IPS DF 6.9 (cell line): ENCODE measurements at regions not wholly inside any gene's neighbourhood (a gene's known extent, or its start where the extent isn't known, plus 50 kb on each side); places are given as distances from the start of the nearest gene placed in this dataset.

Source experiments
- DNase-seq: peaks from one replicate; pipeline ENCODE4 v3.0.0-alpha.2; 2013; ENCODE audit warnings: low read depth, low spot score
- H3K27ac ChIP-seq: one replicate; pipeline ENCODE4 v1.5.1; 2013; ENCODE audit warnings: low read length, control low read depth
- H3K27me3 ChIP-seq: 2 replicates; pipeline ENCODE4 v1.6.1; 2013; ENCODE audit warnings: mild to moderate bottlenecking, low read length; ENCODE audit not compliant: control insufficient read depth, insufficient read depth
- H3K36me3 ChIP-seq: 2 replicates; pipeline ENCODE4 v1.6.1; 2013; ENCODE audit warnings: low read length; ENCODE audit not compliant: control insufficient read depth, insufficient read depth
- H3K4me1 ChIP-seq: 2 replicates; pipeline ENCODE4 v1.6.1; 2013; ENCODE audit warnings: low read length; ENCODE audit not compliant: control insufficient read depth, insufficient read depth
- H3K4me3 ChIP-seq: 2 replicates; pipeline ENCODE4 v1.5.1; 2013; ENCODE audit warnings: mild to moderate bottlenecking, low read length
- H3K9me3 ChIP-seq: 2 replicates; pipeline ENCODE4 v1.6.1; 2013; ENCODE audit warnings: low read length, inconsistent platforms; ENCODE audit not compliant: control insufficient read depth, insufficient read depth
- WGBS: extraction: QIAGEN DNeasy Blood & Tissue Kit; methylation state at CpG from one replicate; pipeline ENCODE4 v1.1.7; 2013; ENCODE audit warnings: mixed read lengths, missing lambda C conversion rate; ENCODE audit not compliant: insufficient read length, insufficient coverage; 5-methylcytosine and 5-hydroxymethylcytosine counted together

DNA sequence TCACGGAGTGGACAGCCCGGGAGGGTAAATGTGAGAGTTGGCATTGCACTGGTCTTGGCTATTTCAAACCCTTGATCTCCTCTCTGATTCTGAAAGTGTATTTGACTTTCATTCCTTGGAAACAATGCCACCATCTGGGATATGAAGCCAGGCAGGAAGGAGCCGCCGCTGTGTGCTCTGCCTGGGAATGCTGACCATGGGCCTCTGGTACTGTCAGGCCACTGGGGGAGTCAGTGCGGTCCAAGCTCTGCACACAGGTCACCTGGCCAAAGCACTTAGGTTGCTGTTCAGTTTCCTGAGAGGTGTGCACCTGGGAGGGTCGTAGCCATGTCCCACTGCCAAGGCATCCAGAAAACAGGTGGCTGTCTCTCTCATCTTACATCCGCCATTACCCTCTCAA, 68.5 kb upstream of the SHH start:
- Histone ChIP-seq H3K4me1 (no peaks in the 10 kb centered on the region), H3K4me3 (no peak overlapping the region), H3K27me3 (no peaks in the 10 kb centered on the region), H3K9me3 (peaks cover 22% of the 10 kb centered on the region), H3K36me3 (no peaks in the 10 kb centered on the region), H3K27ac (no peak overlapping the region)
- no CpG with 5 or more reads among the region's 7 CpGs for WGBS
- DNase-seq = no peak

DNA sequence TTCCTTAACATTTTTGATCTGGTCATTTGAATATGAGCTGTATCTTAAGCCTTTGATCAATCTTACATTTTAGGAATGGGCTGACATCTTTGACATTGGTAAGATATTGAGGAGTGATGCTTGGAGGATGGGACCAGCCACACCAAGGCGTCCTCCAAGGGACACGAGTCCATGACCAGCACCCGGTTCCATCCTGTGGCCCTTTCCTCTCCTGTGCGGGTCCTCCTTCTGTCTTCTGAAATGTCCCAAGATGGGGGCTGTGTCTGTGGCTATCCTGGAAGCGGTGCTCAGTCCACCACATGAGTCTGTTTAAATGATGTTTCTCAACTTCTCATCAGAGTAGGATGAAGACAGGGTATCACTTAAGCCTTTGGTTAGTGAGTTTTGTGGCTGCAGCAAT, 67.3 kb upstream of the SHH start:
- Histone ChIP-seq H3K36me3 (no peaks in the 10 kb centered on the region), H3K27me3 (no peaks in the 10 kb centered on the region), H3K27ac (no peak overlapping the region), H3K4me3 (no peak overlapping the region), H3K4me1 (no peaks in the 10 kb centered on the region), H3K9me3 (peaks cover 16% of the 10 kb centered on the region)
- no CpG with 5 or more reads among the region's 5 CpGs for whole genome bisulfite sequencing
- no peak for DNase-seq

DNA sequence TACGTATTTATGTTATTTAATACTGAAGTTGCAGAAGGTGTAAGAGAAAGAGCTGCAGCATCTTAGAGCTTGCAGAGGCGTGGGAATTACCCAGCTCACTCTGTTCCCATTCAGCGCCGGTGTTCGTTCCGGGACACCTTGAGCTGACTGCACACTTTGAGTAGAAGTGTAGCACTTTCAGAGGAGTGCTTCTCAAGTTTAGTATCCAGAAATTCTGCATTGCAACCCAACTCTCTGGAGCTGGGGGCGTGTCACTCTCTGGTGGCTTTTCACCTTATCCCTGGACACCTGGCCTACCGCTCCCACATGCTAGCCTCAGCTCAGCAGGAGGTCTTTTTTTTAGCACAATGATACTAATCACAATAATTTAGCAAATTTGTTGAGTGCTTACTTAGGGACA, 66.4 kb upstream of the SHH start:
- DNase-seq = no peak
- Histone ChIP-seq H3K27ac (no peak overlapping the region), H3K36me3 (no peaks in the 10 kb centered on the region), H3K4me1 (no peaks in the 10 kb centered on the region), H3K4me3 (no peak overlapping the region), H3K9me3 (peaks cover 12% of the 10 kb centered on the region), H3K27me3 (no peaks in the 10 kb centered on the region)
- WGBS = no CpG with 5 or more reads among the region's 8 CpGs

DNA sequence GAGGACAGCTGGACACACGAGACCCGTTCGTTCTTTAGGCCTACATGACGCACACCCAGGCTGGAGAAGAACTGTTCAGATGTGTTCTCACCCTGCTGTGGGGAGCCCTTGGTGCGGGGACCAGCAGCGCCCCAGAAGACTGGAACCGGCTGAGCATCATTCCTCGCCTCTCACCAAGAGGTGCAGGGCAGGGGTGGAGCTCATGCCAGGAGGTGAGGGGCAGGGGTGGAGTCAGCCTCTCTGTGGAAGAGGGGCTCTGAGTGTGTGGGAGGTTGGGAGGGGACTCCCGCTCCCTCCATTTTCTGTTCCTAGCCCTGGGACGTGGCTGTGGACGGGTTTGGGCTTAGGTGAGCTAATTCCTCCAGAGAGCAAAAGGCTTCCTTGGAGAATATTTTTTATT, 66.0 kb upstream of the SHH start:
- no CpG with 5 or more reads among the region's 11 CpGs for WGBS

DNA sequence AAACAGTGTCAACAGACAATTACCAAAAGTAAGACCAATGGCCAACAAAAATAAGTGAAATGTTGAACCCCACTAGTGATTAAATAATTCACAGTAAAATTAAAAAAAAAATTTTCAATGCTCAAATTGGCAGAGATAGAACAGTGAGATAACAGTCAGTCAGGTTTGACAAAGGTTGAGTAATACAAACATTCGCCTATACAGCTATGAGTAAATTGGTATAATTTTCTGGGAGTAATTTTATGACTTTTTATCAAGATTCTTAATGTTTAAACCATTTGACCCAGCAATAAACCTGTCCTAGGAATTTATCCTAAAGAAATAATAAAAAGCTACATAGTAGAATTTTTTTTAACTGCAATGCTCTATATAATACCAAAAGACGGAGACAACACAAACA, 64.9 kb upstream of the SHH start:
- no peaks in the 10 kb centered on the region for H3K27me3 ChIP-seq
- no peak overlapping the region for H3K4me3 ChIP-seq
- no CpG with 5 or more reads among the region's 2 CpGs for whole genome bisulfite sequencing
- no peaks in the 10 kb centered on the region for H3K36me3 ChIP-seq
- H3K4me1 ChIP-seq = no peaks in the 10 kb centered on the region
- DNase-seq = no peak
- H3K9me3 ChIP-seq = peaks cover 13% of the 10 kb centered on the region
- H3K27ac ChIP-seq = no peak overlapping the region

More for the DNA sequence above, 66.0 kb upstream of the SHH start:
- Histone ChIP-seq H3K9me3 (peaks cover 12% of the 10 kb centered on the region), H3K4me3 (no peak overlapping the region), H3K27me3 (no peaks in the 10 kb centered on the region), H3K27ac (no peak overlapping the region), H3K4me1 (no peaks in the 10 kb centered on the region), H3K36me3 (no peaks in the 10 kb centered on the region)
- DNase-seq = no peak

DNA sequence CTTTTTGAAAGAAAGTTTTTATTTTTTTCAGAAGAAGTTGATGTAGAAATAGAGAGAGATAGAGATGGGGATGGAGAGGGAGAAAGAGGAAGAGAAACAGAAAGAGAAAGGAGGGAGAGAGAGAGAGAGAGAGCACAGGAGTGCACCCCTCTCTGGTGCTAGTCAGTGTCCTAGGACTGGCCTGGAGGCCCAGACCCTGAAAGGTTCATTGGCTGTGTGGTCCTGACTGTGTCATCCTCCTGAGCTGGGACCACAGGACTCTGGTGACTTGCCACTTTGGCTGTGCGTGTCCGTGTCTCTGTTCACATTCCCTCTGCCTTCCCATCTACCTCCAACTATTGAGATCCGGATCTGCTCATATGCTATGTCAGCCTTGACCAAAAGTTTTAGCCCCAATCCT, 62.1 kb upstream of the SHH start:
- Histone ChIP-seq H3K4me3 (no peak overlapping the region), H3K9me3 (peaks cover 18% of the 10 kb centered on the region), H3K4me1 (no peaks in the 10 kb centered on the region), H3K27ac (no peak overlapping the region), H3K36me3 (no peaks in the 10 kb centered on the region), H3K27me3 (no peaks in the 10 kb centered on the region)
- no CpG with 5 or more reads among the region's 3 CpGs for WGBS
- DNase-seq = no peak

DNA sequence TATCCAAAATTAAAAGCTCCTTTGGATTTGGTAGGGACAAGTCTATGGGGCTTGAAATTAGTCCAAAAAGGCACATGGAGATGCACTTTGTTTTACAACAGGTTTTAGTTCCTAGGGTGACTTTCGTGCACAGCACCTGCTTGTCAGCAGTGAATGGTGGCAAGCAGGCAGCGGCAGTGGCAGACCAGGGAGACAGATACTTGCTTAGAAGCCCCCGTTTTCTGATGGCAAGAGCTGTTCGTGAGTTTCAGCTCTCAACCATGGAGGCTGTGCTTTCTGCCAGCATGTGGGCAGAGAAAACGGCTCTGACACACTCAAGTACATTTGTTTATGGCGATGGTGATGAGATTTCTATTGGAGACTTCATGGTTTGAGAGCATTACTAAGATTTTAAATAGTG, 61.7 kb upstream of the SHH start:
- H3K36me3 ChIP-seq = no peaks in the 10 kb centered on the region
- no peaks in the 10 kb centered on the region for H3K27me3 ChIP-seq
- WGBS = no CpG with 5 or more reads among the region's 6 CpGs
- H3K27ac ChIP-seq = no peak overlapping the region
- no peaks in the 10 kb centered on the region for H3K4me1 ChIP-seq
- H3K4me3 ChIP-seq = no peak overlapping the region
- DNase-seq = no peak
- peaks cover 18% of the 10 kb centered on the region for H3K9me3 ChIP-seq

DNA sequence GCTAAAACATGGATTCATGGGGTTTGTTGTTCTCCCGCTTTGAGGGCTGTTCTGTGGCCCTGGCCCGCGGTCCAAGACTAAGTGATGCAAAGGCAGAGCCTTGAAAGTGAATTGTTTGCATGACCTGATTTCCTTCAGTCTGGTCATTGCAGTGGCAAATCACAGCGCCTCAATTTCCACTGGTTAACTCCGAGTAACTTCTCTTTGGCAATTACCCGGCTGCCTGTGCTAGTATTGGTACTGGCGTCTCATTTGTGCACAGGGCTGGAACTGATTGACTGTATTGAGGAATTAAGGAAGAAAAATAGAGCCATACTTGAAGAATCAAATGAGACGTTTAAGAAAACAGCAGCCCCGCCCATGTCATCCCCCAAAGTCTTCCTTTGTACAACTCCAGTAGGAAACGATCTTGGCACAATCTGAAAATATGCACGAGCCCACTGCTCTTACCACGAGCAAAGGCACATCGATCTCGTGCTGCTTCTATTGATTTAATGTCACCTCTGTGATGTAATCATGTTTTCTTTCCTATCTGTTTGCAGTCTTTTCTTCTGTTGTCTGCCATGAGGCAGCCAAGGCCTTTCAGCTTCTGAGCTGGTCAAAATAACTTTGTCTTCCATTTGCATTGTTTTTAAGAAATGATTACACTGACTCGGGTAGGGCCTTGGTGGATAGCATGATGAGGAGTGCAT, 60.6 kb upstream of the SHH start:
- Histone ChIP-seq H3K9me3 (peaks cover 14% of the 10 kb centered on the region), H3K4me3 (no peak overlapping the region), H3K36me3 (no peaks in the 10 kb centered on the region), H3K4me1 (no peaks in the 10 kb centered on the region), H3K27me3 (no peaks in the 10 kb centered on the region), H3K27ac (no peak overlapping the region)
- WGBS = no CpG with 5 or more reads among the region's 15 CpGs
- DNase-seq = no peak

DNA sequence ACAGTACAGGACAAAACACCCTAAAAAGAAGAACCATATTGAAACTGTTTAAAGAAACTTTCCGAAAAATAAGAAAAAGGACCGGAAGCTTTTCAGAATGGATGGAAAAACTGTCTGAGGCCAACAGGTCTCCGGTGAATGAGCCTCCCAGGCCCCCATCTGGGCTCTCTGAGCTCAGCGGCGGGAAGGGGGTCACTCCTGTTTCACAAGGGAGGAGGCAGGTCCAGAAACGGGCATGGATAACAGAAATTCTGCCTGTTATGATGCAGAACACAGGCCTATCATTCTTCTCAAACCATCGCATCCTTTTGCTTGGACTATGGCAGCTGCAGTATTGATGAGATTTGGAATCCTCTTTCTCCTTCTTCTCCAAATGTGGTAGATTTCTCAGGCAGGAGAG, 58.9 kb upstream of the SHH start:
- Histone ChIP-seq H3K9me3 (peaks cover 14% of the 10 kb centered on the region), H3K36me3 (no peaks in the 10 kb centered on the region), H3K4me3 (no peak overlapping the region), H3K27ac (no peak overlapping the region), H3K27me3 (no peaks in the 10 kb centered on the region), H3K4me1 (no peaks in the 10 kb centered on the region)
- no CpG with 5 or more reads among the region's 7 CpGs for WGBS
- no peak for DNase-seq

DNA sequence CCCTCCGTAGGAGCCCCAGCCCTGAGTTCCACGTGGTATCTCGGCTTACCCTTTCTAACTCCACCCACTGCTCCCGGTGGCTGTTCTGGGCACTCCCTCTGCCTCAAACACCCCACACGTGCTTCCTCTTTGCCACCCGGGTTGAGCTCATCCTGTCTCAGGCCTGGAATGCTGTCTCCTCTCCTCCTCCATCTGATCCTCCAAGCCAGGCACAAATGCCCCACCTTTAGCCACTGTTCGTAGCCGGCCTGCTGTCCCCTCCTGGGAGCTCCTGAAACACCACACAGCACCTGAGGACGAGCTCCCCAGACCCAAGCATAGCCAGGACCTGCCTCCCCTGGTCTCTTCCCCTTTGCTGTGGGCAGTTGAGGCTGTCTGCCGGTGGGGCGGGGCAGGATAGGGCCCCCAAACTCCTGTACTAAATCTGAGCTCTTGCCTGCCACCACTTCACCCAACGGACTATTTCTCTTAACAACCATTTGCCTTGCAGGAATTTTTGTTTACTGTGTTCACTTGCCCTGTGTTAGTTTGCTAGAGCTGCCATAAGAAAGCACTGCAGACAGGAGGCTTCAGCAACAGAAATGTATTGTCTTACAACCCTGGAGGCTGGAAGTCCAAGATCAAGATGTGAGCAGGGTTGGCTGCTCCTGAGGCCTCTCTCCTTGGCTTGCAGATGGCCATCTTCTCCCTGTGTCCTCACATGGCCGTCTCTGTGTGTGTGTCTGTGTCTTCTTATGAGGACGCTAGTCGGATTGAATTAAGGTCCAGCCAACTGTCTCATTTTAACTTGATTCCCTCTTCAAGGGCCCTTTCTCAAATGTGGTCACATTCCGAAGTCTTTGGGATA, 58.3 kb upstream of the SHH start:
- Histone ChIP-seq H3K4me1 (no peaks in the 10 kb centered on the region), H3K9me3 (peaks cover 20% of the 10 kb centered on the region), H3K4me3 (no peak overlapping the region), H3K27ac (no peak overlapping the region), H3K36me3 (no peaks in the 10 kb centered on the region), H3K27me3 (no peaks in the 10 kb centered on the region)
- no CpG with 5 or more reads among the region's 16 CpGs for WGBS
- no peak for DNase-seq

DNA sequence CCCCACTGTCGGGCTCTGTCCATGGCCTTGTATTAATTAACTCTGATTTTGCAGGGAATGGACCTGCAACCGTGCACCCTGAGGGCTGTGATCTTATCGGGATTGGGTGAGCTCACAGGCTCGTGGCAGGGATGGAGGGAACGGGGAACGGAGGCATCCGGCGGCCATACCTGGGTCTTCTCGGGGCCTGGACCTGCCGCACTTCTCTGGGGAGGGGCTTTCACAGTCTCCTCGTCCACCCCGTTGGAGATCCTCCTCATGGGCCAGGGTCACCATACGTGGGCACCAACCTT, 57.5 kb upstream of the SHH start:
- Histone ChIP-seq H3K4me3 (no peak overlapping the region), H3K27ac (no peak overlapping the region), H3K9me3 (peaks cover 27% of the 10 kb centered on the region), H3K27me3 (no peaks in the 10 kb centered on the region), H3K36me3 (no peaks in the 10 kb centered on the region), H3K4me1 (no peaks in the 10 kb centered on the region)
- no CpG with 5 or more reads among the region's 13 CpGs for WGBS
- DNase-seq = no peak
